ENCODE measurements at regions not wholly inside any gene's neighbourhood (a gene's known extent, or its start where the extent isn't known, plus 50 kb on each side); places are given as distances from the start of the nearest gene placed in this dataset.

DNA sequence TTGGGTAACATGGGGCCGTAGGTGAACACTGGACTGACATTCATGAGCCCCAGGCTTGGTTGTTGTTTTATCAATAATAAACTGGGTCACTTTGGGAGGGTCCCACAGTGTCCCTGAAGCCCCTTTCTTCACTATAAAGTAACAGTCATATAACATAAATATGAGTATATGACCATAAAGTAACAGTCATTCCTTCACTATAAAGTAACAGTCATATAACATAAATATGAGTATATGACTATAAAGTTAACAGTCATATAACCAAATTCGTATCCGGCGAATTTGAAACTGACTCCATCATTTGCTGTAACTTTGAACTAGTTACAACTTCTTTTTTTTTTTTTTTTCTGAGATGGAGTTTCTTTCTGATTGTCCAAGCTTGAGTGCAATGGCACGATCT is 210.3 kb downstream of the KATNAL1 start:
- Histone ChIP-seq H3K27me3 (no peaks in the 10 kb centered on the region), H3K9me3 (no peaks in the 10 kb centered on the region), H3K27ac (no peak overlapping the region), H3K4me3 (no peak overlapping the region), H3K36me3 (no peaks in the 10 kb centered on the region), H3K4me1 (ENCODE audit: insufficient read depth) (no peaks in the 10 kb centered on the region)
- no peak for DNase-seq
- TF ChIP-seq EP300 (IDR thresholded peaks at IDR 0.05) = no peak
- WGBS, 3 donors = 96 to 97% (median 97%) methylated on average over 5 of the region's 5 CpGs
- intact Hi-C loops (cut with DNase I) = no loop called here

DNA sequence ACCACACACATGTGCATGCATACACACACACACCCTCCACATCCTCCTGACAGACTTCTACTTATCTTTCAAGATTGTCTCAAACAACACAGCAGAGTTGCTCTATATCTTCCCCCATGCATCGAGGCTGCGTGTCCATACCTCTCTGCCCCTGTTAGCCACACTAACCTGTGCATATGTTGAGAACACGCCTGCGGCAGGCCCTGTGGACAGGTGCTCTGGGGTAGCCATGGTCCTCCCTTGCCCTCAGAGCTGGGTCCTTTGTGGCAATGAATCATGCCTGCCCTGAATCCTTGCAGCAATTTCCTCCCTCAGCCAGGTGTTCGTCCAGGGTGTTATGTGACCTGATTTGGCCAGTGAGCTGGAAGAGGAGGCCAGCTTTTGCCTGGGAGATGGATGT is 213.3 kb downstream of the KATNAL1 start:
- H3K4me3 ChIP-seq = no peak overlapping the region
- H3K36me3 ChIP-seq = no peaks in the 10 kb centered on the region
- intact Hi-C loops (cut with DNase I) = no loop called here
- H3K9me3 ChIP-seq = no peaks in the 10 kb centered on the region
- no peaks in the 10 kb centered on the region for H3K4me1 ChIP-seq (ENCODE audit: insufficient read depth)
- H3K27ac ChIP-seq = no peak overlapping the region
- TF ChIP-seq, protein P1, sequence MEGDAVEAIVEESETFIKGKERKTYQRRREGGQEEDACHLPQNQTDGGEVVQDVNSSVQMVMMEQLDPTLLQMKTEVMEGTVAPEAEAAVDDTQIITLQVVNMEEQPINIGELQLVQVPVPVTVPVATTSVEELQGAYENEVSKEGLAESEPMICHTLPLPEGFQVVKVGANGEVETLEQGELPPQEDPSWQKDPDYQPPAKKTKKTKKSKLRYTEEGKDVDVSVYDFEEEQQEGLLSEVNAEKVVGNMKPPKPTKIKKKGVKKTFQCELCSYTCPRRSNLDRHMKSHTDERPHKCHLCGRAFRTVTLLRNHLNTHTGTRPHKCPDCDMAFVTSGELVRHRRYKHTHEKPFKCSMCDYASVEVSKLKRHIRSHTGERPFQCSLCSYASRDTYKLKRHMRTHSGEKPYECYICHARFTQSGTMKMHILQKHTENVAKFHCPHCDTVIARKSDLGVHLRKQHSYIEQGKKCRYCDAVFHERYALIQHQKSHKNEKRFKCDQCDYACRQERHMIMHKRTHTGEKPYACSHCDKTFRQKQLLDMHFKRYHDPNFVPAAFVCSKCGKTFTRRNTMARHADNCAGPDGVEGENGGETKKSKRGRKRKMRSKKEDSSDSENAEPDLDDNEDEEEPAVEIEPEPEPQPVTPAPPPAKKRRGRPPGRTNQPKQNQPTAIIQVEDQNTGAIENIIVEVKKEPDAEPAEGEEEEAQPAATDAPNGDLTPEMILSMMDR (IDR thresholded peaks at IDR 0.05) = no peak
- no peak for TF ChIP-seq POLR2A (IDR thresholded peaks at IDR 0.05)
- no peak for TF ChIP-seq EP300 (IDR thresholded peaks at IDR 0.05)
- DNase-seq = no peak
- WGBS, 3 donors = 82 to 93% (median 86%) methylated on average over 5 of the region's 5 CpGs
- no peaks in the 10 kb centered on the region for H3K27me3 ChIP-seq

DNA sequence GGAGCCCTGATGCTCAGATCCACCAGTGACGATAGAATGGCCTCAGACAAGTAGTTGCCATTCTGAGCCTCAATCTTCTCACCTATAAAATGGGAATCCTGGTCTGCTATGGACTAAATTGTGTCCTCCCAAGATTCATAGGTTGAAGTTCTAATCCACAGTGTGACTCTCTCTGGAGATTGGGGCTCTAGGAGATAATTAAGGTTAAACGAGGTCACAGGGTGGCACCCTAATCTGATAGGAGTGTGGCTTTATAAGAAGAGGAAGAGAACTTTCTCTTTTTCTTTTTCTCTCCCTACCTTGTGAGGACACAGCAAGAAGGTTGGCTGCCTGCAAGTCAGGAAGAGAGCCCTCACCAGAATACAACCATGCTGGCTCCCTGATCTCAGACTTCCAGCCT is 214.1 kb downstream of the KATNAL1 start:
- no peaks in the 10 kb centered on the region for H3K36me3 ChIP-seq
- no peak overlapping the region for H3K27ac ChIP-seq
- no peaks in the 10 kb centered on the region for H3K27me3 ChIP-seq
- DNase-seq = no peak
- 68 to 90% (median 71%) methylated on average over 2 of the region's 2 CpGs for WGBS, 3 donors
- H3K4me3 ChIP-seq = no peak overlapping the region
- intact Hi-C loops (cut with DNase I) = no loop called here
- H3K9me3 ChIP-seq = no peaks in the 10 kb centered on the region
- TF ChIP-seq EP300 (IDR thresholded peaks at IDR 0.05) (no peak), POLR2A (IDR thresholded peaks at IDR 0.05) (no peak)
- TF ChIP-seq, protein P1 (IDR thresholded peaks at IDR 0.05) = no peak
- no peaks in the 10 kb centered on the region for H3K4me1 ChIP-seq (ENCODE audit: insufficient read depth)

DNA sequence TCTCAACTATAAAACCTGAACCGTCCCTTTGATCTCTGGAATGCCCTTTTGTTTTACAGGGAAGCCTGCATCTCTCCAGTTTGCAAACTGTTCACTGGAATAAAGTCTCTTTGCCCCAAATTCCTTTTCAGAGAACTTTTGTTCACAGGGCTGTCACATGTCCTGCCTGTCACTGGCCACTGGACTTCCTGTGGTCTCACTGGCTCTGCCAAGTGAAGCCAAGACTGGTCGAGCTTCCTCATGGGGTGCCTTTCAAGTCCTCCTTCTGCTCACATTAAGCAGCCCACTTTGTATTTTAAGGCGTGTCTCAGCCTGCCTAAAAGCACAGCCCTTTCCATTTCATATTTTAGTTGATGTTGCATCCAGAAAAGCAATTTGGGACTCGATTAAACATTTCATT is 215.7 kb downstream of the KATNAL1 start:
- Histone ChIP-seq H3K27ac (no peak overlapping the region), H3K4me1 (ENCODE audit: insufficient read depth) (no peaks in the 10 kb centered on the region), H3K27me3 (no peaks in the 10 kb centered on the region), H3K36me3 (no peaks in the 10 kb centered on the region), H3K4me3 (no peak overlapping the region), H3K9me3 (no peaks in the 10 kb centered on the region)
- TF ChIP-seq, protein P1 (IDR thresholded peaks at IDR 0.05) = no peak
- no peak for TF ChIP-seq POLR2A (IDR thresholded peaks at IDR 0.05)
- no peak for TF ChIP-seq EP300 (IDR thresholded peaks at IDR 0.05)
- DNase-seq = no peak
- intact Hi-C loops (cut with DNase I) = no loop called here
- 76 to 80% (median 76%) methylated on average over 4 of the region's 4 CpGs for WGBS, 3 donors

DNA sequence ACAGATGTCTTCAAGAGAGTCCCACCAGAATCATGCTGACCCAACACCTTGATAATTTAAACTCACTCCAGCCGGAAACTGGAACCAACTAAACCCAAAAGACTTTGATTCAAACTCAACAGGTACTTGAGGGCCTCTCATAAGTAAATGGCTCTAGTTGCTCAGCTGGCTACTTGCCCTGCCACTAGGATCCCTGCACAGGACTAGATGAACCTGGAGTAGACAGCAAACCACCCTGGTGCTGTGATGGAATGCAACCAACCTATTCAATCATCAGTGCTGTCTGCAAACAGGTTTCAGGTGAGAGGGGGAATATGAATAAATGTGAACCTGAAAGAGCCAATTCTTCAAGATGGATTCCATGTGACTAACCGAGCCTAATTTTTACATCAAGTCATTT is 216.3 kb downstream of the KATNAL1 start:
- Histone ChIP-seq H3K27ac (no peak overlapping the region), H3K4me1 (ENCODE audit: insufficient read depth) (no peaks in the 10 kb centered on the region), H3K27me3 (no peaks in the 10 kb centered on the region), H3K9me3 (no peaks in the 10 kb centered on the region), H3K4me3 (no peak overlapping the region), H3K36me3 (no peaks in the 10 kb centered on the region)
- DNase-seq = no peak
- intact Hi-C loops (cut with DNase I) = no loop called here
- TF ChIP-seq, protein P1 (IDR thresholded peaks at IDR 0.05) = no peak
- TF ChIP-seq POLR2A (IDR thresholded peaks at IDR 0.05) (no peak), EP300 (IDR thresholded peaks at IDR 0.05) (no peak)
- WGBS, 3 donors = 82 to 93% (median 91%) methylated on average over 2 of the region's 2 CpGs
